OCI-M1 (cell line): ENCODE measurements at regions not wholly inside any gene's neighbourhood (a gene's known extent, or its start where the extent isn't known, plus 50 kb on each side); places are given as distances from the start of the nearest gene placed in this dataset.
A peak's percentile ranks its signal among the peaks of the same experiment; 100 is the strongest.
"Not testable (repeated sequence)": the region's sequence is repeated elsewhere in the genome, so short reads cannot be mapped to it uniquely, and the experiment has no call there.

Experiments
- DNase-seq: peaks from one replicate; lab custom pipeline; 2025; lab: John Stamatoyannopoulos, UW

- no peak for DNase-seq
Observed at GRCh38 chr10:125455431-125455830, 227.5 kb downstream of the TEX36 start.

- no peak for DNase-seq
Observed at GRCh38 chr10:125451319-125451718, 231.6 kb downstream of the TEX36 start.

- DNase-seq: no peak
Observed at GRCh38 chr10:125450218-125450617, 232.7 kb downstream of the TEX36 start.

GRCh38 chr10:125449571-125449970 is 233.4 kb downstream of the TEX36 start:
- DNase-seq: no peak

GRCh38 chr10:125448596-125448995 is 234.4 kb downstream of the TEX36 start:
- DNase-seq: peak; percentile 70

GRCh38 chr10:125444790-125445189 is 238.2 kb downstream of the TEX36 start:
- DNase-seq: no peak

- DNase-seq: no peak
Observed at GRCh38 chr10:125442856-125443540, 240.0 kb downstream of the TEX36 start.

GRCh38 chr10:125441151-125441550 is 241.8 kb downstream of the TEX36 start:
- no peak for DNase-seq

- DNase-seq: no peak
Observed at GRCh38 chr10:125431149-125431548, 251.8 kb downstream of the TEX36 start.

- no peak for DNase-seq
Observed at GRCh38 chr10:125428054-125428453, 254.9 kb downstream of the TEX36 start.

GRCh38 chr10:125424191-125424847 is 258.6 kb downstream of the TEX36 start:
- DNase-seq: no peak

- DNase-seq: no peak
Observed at GRCh38 chr10:125423569-125423968, 259.4 kb downstream of the TEX36 start.

- DNase-seq: no peak
Observed at GRCh38 chr10:125419831-125420230, 259.5 kb upstream of the CTBP2 start.

- DNase-seq: no peak
Observed at GRCh38 chr10:125419146-125419545, 258.8 kb upstream of the CTBP2 start.

GRCh38 chr10:125417605-125418004 is 257.2 kb upstream of the CTBP2 start:
- DNase-seq: no peak

- no peak for DNase-seq
Observed at GRCh38 chr10:125415964-125416363, 255.6 kb upstream of the CTBP2 start.

GRCh38 chr10:125415006-125415633 is 254.8 kb upstream of the CTBP2 start:
- DNase-seq: peak; percentile 66

GRCh38 chr10:125411724-125412123 is 251.4 kb upstream of the CTBP2 start:
- peak; percentile 72 for DNase-seq

GRCh38 chr10:125409756-125410155 is 249.4 kb upstream of the CTBP2 start:
- no peak for DNase-seq

GRCh38 chr10:125407557-125407956 is 247.2 kb upstream of the CTBP2 start:
- no peak for DNase-seq

- no peak for DNase-seq
Observed at GRCh38 chr10:125407000-125407502, 246.7 kb upstream of the CTBP2 start.

GRCh38 chr10:125404902-125405301 is 244.5 kb upstream of the CTBP2 start:
- DNase-seq: not testable (repeated sequence)

- no peak for DNase-seq
Observed at GRCh38 chr10:125401462-125401861, 241.1 kb upstream of the CTBP2 start.
